ENCODE measurements at regions not wholly inside any gene's neighbourhood (a gene's known extent, or its start where the extent isn't known, plus 50 kb on each side); places are given as distances from the start of the nearest gene placed in this dataset.

- Mint-ChIP-seq H3K9me3 (no peaks in the 10 kb centered on the region), H3K27ac (no peak overlapping the region), H3K4me1 (ENCODE audit: low read depth) (peaks cover 3% of the 10 kb centered on the region), H3K36me3 (ENCODE audit: low read depth) (no peaks in the 10 kb centered on the region), H3K4me3 (no peak overlapping the region), H3K27me3 (no peaks in the 10 kb centered on the region)
- CTCF ChIA-PET, result interaction anchor here (1.9 kb wide), 1 partner anchor 181 kb away, joined by 6 read pairs; no protein-coding TSS in a partner anchor
- POLR2A ChIA-PET, result no interaction called here
- intact Hi-C loops (cut with micrococcal nuclease), result no loop called here
- no peak for ATAC-seq
- TF ChIP-seq, protein P1, sequence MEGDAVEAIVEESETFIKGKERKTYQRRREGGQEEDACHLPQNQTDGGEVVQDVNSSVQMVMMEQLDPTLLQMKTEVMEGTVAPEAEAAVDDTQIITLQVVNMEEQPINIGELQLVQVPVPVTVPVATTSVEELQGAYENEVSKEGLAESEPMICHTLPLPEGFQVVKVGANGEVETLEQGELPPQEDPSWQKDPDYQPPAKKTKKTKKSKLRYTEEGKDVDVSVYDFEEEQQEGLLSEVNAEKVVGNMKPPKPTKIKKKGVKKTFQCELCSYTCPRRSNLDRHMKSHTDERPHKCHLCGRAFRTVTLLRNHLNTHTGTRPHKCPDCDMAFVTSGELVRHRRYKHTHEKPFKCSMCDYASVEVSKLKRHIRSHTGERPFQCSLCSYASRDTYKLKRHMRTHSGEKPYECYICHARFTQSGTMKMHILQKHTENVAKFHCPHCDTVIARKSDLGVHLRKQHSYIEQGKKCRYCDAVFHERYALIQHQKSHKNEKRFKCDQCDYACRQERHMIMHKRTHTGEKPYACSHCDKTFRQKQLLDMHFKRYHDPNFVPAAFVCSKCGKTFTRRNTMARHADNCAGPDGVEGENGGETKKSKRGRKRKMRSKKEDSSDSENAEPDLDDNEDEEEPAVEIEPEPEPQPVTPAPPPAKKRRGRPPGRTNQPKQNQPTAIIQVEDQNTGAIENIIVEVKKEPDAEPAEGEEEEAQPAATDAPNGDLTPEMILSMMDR (IDR thresholded peaks at IDR 0.05), result no peak
- DNase-seq, result no peak
Observed at GRCh38 chr5:56656846-56657726, 158.3 kb upstream of the MAP3K1 start.

- Mint-ChIP-seq H3K27me3 (no peaks in the 10 kb centered on the region), H3K9me3 (no peaks in the 10 kb centered on the region), H3K27ac (no peak overlapping the region), H3K4me3 (no peak overlapping the region), H3K4me1 (ENCODE audit: low read depth) (peaks cover 2% of the 10 kb centered on the region), H3K36me3 (ENCODE audit: low read depth) (no peaks in the 10 kb centered on the region)
- TF ChIP-seq, protein P1 (IDR thresholded peaks at IDR 0.05), result no peak
- intact Hi-C loops (cut with micrococcal nuclease), result no loop called here
- no peak for ATAC-seq
- no peak for DNase-seq
- POLR2A ChIA-PET, result no interaction called here
- CTCF ChIA-PET, result no interaction called here
Observed at GRCh38 chr5:56651893-56652292, 163.5 kb upstream of the MAP3K1 start.

DNA sequence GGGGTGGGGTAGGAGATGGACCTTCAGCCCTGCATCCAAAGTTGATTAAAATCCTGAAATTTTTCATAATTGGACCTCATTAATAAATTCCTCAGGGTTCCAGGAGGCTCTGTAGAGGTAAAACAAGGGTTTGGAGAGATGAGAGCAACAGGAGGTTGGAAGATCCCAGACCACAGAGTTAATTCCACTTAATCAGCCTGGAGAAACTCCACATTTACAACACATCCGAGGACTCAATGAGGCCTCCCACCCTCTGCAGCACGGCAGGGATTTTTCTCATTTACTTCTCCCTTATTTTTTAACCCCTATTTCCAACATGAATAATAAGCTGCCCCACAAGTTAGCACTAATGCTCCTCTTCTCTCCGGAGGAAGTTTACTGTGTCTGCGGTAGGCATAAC, 165.0 kb upstream of the MAP3K1 start:
- DNase-seq (no peak), ATAC-seq (no peak)
- Mint-ChIP-seq H3K27ac (no peak overlapping the region), H3K9me3 (no peaks in the 10 kb centered on the region), H3K27me3 (no peaks in the 10 kb centered on the region), H3K36me3 (ENCODE audit: low read depth) (no peaks in the 10 kb centered on the region), H3K4me1 (ENCODE audit: low read depth) (peaks cover 2% of the 10 kb centered on the region), H3K4me3 (no peak overlapping the region)
- ChIA-PET CTCF (interaction anchor here (1.0 kb wide), 1 partner anchor 188 kb away, joined by 4 read pairs; no protein-coding TSS in a partner anchor), POLR2A (interaction anchor here (1.3 kb wide), 1 partner anchor 16 kb away, joined by 3 read pairs; no protein-coding TSS in a partner anchor)
- intact Hi-C loops (cut with micrococcal nuclease), result no loop called here
- TF ChIP-seq, protein P1 (IDR thresholded peaks at IDR 0.05), result no peak

- ATAC-seq (no peak), DNase-seq (no peak)
- intact Hi-C loops (cut with micrococcal nuclease), result no loop called here
- Mint-ChIP-seq H3K4me1 (ENCODE audit: low read depth) (peaks cover 2% of the 10 kb centered on the region), H3K27me3 (no peaks in the 10 kb centered on the region), H3K9me3 (no peaks in the 10 kb centered on the region), H3K27ac (no peak overlapping the region), H3K36me3 (ENCODE audit: low read depth) (no peaks in the 10 kb centered on the region), H3K4me3 (no peak overlapping the region)
- ChIA-PET CTCF (no interaction called here), POLR2A (interaction anchor here (1.3 kb wide), 1 partner anchor 15 kb away, joined by 3 read pairs; no protein-coding TSS in a partner anchor)
- TF ChIP-seq, protein P1 (IDR thresholded peaks at IDR 0.05), result no peak
Observed at GRCh38 chr5:56649569-56649968, 165.8 kb upstream of the MAP3K1 start.

DNA sequence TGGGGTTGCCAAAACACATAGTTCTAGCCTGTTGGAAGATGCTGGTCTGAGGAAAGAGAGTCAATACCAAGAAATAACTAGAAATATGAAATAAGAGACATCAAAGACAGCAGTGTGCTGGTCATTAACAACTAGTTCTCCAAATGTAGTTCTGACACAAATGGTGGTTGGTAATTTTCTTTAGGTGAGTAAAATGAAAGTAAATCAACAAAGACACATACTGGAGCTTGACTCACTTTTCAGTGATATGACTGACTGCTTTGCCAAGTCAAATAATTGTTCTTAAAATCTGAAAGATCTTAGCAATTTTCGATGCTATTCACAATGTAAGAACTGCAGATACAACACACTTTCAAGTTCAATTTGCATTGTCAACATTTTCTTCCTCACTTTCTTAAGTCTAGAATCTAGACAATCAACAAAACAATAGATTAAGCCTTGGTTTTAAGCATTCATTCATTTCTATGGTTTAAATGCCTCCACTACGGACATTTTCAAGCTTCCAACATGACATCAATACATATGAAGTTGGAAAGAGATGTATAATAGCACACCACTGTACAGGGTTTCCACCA, 166.8 kb upstream of the MAP3K1 start:
- DNase-seq (no peak), ATAC-seq (no peak)
- CTCF ChIA-PET, result interaction anchor here (1.2 kb wide), 1 partner anchor 21 kb away, joined by 3 read pairs; no protein-coding TSS in a partner anchor
- TF ChIP-seq, protein P1 (IDR thresholded peaks at IDR 0.05), result no peak
- Mint-ChIP-seq H3K9me3 (no peaks in the 10 kb centered on the region), H3K36me3 (ENCODE audit: low read depth) (no peaks in the 10 kb centered on the region), H3K27ac (no peak overlapping the region), H3K27me3 (no peaks in the 10 kb centered on the region), H3K4me1 (ENCODE audit: low read depth) (peaks cover 2% of the 10 kb centered on the region), H3K4me3 (no peak overlapping the region)
- intact Hi-C loops (cut with micrococcal nuclease), result no loop called here
- POLR2A ChIA-PET, result no interaction called here

All from activated CD8-positive, alpha-beta T cell treated with anti-CD3 and anti-CD28 coated beads for 36 hours (primary cell).